NCI-H1930 (cell line): ENCODE measurements at regions not wholly inside any gene's neighbourhood (a gene's known extent, or its start where the extent isn't known, plus 50 kb on each side); places are given as distances from the start of the nearest gene placed in this dataset.

Experiments used
- DNase-seq, 2 experiments: peaks; one replicate each; lab custom pipeline; 2025; lab: John Stamatoyannopoulos, UW

- DNase-seq = no peak
These were observed 214.9 kb upstream of the ITGA4 start for GRCh38 chr2:181242262-181242661.

- no peak for DNase-seq
These were observed 213.9 kb upstream of the ITGA4 start for GRCh38 chr2:181243319-181243718.

DNA sequence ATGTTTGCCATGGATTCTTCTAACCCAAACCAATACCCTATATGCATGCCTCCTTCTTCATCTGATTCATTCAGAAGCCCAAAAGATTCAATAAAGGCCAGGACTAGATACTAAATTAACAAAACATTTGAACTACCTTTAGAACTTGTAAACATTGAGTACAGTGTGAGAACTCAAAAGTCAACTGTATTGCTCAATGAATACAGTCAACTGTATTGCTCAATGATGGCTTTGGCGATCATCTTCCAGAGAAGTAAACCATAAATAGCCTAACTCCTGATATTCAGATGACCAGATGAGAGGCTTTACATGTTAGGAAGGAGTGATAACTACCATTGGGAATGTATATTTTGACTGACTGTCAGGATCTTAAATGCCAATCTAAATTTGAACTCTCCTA, 206.5 kb upstream of the ITGA4 start:
- DNase-seq = no peak

DNA sequence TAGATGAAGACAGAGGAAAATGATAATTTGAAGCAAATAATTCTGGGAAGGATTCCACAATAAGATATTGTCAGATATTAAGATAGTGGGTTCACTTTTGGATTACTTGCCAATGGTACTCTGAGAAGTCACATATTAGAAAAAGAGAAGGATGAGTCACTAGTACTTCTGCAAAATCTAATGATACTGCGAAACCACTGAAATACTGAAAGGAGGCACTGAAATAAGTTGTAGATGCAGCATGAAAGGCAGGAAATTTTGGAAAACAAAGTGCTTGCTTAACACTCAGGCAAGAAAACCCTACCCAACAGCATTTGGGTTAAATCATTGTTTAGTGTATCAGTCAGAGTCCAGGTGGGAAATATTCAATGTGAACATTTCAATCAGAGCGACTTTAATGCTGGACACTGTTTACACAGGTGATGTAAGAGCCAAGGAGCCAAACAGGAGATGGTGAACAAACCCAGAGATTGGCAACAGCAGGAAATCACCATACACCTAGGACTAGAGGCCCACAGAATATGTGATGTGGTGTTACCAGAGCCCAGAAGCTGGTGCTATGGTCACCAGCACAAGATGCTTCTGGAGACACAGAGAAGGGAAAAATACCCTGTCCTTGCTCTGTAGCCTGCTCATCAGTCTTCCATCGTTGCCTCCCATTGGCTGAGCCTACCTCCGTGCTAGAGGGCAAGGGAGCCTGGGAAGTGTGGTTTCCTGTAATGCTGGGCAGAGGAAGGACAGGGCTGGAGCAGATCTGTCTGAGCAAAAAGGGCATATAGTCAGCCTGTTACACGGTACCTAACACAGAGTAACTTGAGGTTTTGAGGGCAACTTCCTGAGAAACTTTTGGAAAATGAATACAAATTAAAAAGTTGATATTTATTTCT, 204.7 kb upstream of the ITGA4 start:
- no peak for DNase-seq

DNA sequence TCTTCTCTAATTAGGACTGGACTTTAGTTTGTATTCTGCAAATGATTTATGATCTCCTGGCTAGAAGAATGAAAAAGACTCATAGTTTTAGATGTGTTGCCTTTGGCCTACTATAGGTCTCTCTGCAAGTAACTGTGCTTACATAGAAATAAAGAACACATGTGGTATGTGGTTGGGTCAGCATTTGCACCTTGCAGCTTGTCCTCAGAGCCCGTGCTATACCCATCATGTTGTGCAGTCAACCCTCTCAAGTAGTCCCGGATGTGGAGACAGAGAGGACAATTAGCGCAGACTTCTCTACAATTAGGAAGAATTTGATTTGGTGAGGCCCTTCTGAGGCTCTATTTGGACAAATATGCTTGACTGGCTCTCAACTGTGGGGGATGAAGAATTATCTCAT, 203.7 kb upstream of the ITGA4 start:
- no peak for DNase-seq

DNA sequence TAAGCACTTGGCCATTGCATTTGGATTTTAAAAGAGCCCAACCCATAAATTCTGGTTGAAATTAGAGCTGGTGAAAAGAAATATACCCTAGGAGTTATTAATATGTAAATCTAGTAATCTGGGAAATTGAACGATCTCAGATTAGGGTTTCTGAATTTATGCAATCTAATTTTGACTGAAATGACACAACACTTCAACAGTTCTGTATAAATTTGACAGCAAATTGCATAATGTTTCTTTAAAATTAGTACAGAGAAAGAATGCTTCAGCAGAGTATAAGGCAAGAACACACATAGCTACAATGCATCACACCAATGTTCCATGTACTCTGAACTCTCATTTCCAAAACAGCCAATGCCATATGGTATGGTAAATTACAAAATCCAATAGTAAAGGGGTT, 201.5 kb upstream of the ITGA4 start:
- DNase-seq = no peak

DNA sequence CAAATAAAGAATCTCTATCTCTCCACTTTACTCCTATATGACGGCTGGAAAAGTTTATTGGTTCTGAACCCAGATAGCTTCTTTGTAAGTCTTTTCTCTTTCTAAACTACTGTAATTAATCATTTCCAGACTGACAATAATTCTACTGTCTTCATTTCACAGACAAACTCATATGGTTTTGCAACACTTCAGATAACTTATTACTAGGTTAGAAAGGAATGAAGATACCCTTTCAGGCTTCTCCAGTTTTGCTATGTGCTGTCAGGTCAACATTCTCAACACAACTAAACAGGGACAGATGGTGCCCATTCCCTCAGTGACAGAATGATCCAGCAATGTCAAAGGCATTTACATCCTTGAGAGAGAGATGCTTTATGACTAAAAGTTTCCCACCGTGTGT, 198.5 kb upstream of the ITGA4 start:
- DNase-seq = no peak

DNA sequence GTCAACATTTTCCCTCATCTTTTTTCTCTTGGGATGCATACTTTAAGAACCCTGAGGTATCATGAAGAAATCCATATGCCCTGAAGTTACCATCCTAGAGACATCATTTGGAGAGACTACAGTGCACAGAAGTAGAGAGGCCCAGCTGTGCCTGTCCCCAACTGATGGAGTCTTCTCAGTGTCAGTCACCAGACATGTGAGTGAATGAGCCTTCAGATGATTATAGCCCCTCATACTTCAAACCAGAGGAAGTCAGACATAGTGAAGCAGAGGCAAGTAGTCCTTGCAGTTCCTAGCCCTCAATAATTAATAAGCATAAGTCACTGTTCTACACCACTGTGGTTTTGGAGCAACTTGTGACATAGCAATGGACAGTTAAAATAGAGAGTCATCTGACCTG, 194.4 kb upstream of the ITGA4 start:
- no peak for DNase-seq

DNA sequence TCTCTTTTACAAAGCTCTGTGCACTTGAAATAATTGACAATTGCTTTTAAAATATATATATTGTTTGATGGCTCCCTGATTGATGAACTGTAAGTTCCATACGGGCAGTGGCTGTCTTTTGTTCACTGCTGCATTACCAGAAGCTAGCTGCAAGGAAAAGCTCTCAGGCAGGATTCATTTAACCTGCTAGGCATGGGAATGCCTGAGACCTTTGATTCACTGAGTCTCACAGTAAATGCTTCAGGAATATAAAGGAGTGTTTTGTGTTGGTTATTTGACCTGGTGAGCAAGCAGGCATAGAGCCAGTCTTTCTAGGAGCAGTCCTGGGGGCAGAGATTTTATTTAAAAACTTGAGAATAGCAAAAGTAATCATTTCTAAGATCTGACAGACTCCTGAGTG, 193.2 kb upstream of the ITGA4 start:
- no peak for DNase-seq

- DNase-seq = no peak
These were observed 192.7 kb upstream of the ITGA4 start for GRCh38 chr2:181264441-181264840.

DNA sequence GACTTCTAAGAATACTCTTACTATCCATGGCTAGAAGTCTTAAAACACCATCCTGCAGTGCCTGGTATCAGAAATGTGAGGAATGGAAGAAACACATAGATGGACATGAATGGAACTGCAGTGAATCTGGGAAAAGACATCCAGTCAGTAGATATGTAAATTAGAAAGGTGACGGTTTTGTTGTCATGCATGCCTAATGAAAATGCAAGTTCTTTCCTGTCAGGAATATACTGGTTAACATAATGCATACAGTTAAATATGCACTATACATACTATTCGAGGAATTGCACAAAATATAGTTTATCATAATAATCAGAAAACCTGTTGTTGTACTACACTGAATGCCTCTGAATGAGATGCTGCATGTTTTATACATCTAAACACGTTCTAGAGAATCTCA, 190.6 kb upstream of the ITGA4 start:
- DNase-seq = no peak

- DNase-seq = no peak
These were observed 188.9 kb upstream of the ITGA4 start for GRCh38 chr2:181268174-181268867.

GRCh38 chr2:181273986-181274385, 183.2 kb upstream of the ITGA4 start:
- no peak for DNase-seq

GRCh38 chr2:181275643-181276070, 181.5 kb upstream of the ITGA4 start:
- no peak for DNase-seq

GRCh38 chr2:181281206-181281832, 175.9 kb upstream of the ITGA4 start:
- DNase-seq = no peak

- no peak for DNase-seq
These were observed 172.1 kb upstream of the ITGA4 start for GRCh38 chr2:181285116-181285515.

GRCh38 chr2:181289698-181290097, 167.5 kb upstream of the ITGA4 start:
- no peak for DNase-seq

GRCh38 chr2:181290182-181290581, 167.0 kb upstream of the ITGA4 start:
- DNase-seq = no peak

GRCh38 chr2:181294979-181295378, 162.2 kb upstream of the ITGA4 start:
- DNase-seq = no peak

DNA sequence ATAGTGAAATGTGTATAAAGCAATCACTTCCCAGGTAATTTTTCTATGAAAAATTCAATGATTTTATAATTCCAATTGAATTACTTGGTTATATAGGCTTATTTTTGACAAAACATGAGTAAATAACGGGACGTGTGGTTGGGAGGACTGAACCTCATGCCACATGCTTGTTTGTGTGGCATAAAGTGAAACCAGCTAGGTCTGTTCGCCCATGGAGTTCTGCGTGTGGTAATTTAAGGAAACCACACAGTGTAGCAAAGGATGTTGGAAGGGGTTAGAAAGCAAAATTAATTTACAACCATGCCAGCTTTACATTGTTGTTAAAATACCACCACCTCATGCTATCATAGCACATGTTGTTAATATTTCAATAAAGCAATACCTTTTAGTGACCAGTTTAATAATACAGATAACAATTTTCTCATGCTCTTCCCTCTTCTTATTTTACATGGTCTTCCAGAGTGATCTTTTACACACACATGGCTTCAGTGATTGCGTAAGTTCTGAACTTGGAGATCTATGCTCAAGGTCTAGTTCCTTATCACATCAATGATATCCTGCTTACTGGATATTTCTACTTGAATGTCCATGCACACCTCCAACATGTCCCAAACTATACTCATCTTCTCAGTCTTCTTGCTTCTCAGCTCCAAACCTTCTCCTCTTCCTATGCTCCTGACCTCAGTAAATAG, 156.4 kb upstream of the ITGA4 start:
- no peak for DNase-seq

DNA sequence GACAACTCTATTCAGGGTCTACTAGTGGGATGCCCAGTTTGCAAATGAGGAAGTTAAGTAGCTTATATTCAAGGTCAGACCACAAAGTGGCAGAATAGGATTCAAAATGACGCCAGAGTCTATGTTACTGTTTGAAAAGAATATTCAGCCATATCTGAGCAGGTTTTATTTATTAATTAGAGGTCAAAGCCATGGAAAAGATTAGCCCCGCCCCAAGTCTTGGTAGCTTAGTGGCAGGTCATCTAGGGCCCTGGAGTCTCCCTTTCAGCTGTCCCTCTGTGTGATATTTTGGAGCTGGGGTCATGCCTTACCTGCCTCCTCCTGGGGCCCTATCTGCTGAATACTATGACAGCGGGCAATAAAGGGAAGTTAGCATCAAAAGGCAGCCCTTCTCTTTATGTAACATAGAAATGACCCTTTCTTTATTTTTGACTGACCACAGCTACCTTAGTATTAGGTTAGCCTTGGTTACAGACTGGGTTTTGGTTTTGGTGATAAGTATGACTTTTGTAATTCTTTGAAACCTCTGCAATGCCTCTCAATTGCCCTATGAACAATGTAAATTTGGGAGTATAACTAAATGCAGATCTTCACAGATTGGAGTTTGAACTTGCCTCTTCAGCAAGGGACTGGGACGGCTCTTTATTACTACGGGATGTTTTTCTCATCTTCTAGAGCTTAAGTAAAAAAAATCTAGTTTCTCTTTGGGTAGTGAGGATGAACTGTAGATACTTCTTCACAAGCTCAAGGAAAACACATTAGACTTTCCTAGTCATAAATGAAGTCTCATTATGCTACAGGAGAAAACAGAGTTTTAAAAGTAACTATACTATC, 153.0 kb upstream of the ITGA4 start:
- no peak for DNase-seq
